Kidney epithelial cell (primary cell): ENCODE measurements at regions not wholly inside any gene's neighbourhood (a gene's known extent, or its start where the extent isn't known, plus 50 kb on each side); places are given as distances from the start of the nearest gene placed in this dataset.

Experiments
- DNase-seq: peaks from one replicate; pipeline ENCODE4 v3.0.0-alpha.2; 2010; ENCODE audit warnings: low read depth
- H3K27me3 ChIP-seq: 2 replicates; pipeline ENCODE4 v1.6.0; 2011; ENCODE audit warnings: low read length; ENCODE audit not compliant: control insufficient read depth, insufficient read depth
- H3K36me3 ChIP-seq: 2 replicates; pipeline ENCODE4 v1.5.1; 2011; ENCODE audit warnings: low read length; ENCODE audit not compliant: control insufficient read depth, insufficient read depth
- H3K4me3 ChIP-seq: 2 replicates; pipeline ENCODE4 v1.5.1; 2011; ENCODE audit warnings: low read depth, mild to moderate bottlenecking, control low read depth, low read length
- TF ChIP-seq, protein P1 (sequence below): IDR thresholded peaks from 2 replicates; pipeline ENCODE4 v1.5.1; 2011; ENCODE audit warnings: mild to moderate bottlenecking, moderate library complexity, low read length, control low read depth, inconsistent platforms; ENCODE audit not compliant: insufficient read depth, poor library complexity, severe bottlenecking

- Histone ChIP-seq H3K27me3 (no peaks in the 10 kb centered on the region), H3K4me3 (no peak overlapping the region), H3K36me3 (no peaks in the 10 kb centered on the region)
- TF ChIP-seq, protein P1, sequence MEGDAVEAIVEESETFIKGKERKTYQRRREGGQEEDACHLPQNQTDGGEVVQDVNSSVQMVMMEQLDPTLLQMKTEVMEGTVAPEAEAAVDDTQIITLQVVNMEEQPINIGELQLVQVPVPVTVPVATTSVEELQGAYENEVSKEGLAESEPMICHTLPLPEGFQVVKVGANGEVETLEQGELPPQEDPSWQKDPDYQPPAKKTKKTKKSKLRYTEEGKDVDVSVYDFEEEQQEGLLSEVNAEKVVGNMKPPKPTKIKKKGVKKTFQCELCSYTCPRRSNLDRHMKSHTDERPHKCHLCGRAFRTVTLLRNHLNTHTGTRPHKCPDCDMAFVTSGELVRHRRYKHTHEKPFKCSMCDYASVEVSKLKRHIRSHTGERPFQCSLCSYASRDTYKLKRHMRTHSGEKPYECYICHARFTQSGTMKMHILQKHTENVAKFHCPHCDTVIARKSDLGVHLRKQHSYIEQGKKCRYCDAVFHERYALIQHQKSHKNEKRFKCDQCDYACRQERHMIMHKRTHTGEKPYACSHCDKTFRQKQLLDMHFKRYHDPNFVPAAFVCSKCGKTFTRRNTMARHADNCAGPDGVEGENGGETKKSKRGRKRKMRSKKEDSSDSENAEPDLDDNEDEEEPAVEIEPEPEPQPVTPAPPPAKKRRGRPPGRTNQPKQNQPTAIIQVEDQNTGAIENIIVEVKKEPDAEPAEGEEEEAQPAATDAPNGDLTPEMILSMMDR: no peak
- no peak for DNase-seq
These were observed 394.2 kb upstream of the PAPPA start for GRCh38 chr9:115759426-115759825.

GRCh38 chr9:115764645-115765044 is 388.9 kb upstream of the PAPPA start:
- Histone ChIP-seq H3K4me3 (no peak overlapping the region), H3K27me3 (no peaks in the 10 kb centered on the region), H3K36me3 (no peaks in the 10 kb centered on the region)
- no peak for DNase-seq
- TF ChIP-seq, protein P1: no peak

GRCh38 chr9:115765060-115765459 is 388.5 kb upstream of the PAPPA start:
- Histone ChIP-seq H3K4me3 (no peak overlapping the region), H3K27me3 (no peaks in the 10 kb centered on the region), H3K36me3 (no peaks in the 10 kb centered on the region)
- TF ChIP-seq, protein P1: no peak
- DNase-seq: no peak

GRCh38 chr9:115766370-115766955 is 387.1 kb upstream of the PAPPA start:
- Histone ChIP-seq H3K4me3 (no peak overlapping the region), H3K27me3 (no peaks in the 10 kb centered on the region), H3K36me3 (no peaks in the 10 kb centered on the region)
- TF ChIP-seq, protein P1: no peak
- no peak for DNase-seq

GRCh38 chr9:115770521-115770920 is 383.1 kb upstream of the PAPPA start:
- no peaks in the 10 kb centered on the region for H3K36me3 ChIP-seq
- H3K27me3 ChIP-seq: no peaks in the 10 kb centered on the region
- no peak overlapping the region for H3K4me3 ChIP-seq
- TF ChIP-seq, protein P1: no peak
- DNase-seq: no peak

DNA sequence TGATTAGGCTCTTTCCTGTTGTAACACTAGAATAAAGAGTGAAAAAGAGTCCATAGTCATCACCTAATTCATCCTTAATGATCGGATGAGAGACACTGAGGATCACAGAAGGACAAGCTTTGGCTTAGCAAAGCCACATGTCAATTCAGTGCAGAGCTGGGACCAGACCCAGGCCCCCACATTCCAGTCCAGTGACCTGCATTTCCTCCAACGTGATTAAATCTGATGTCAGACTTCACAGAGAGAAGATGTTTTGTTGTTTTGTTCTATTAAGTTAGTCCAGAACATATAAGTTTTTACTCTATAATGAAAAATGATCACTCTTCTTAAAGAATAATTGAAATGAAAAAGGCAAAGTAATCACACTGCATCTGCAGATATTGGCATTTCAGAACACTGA is 377.9 kb upstream of the PAPPA start:
- Histone ChIP-seq H3K4me3 (no peak overlapping the region), H3K36me3 (no peaks in the 10 kb centered on the region), H3K27me3 (no peaks in the 10 kb centered on the region)
- TF ChIP-seq, protein P1: no peak
- no peak for DNase-seq
